Upper lobe of left lung (tissue), 4 donors: ENCODE measurements at regions not wholly inside any gene's neighbourhood (a gene's known extent, or its start where the extent isn't known, plus 50 kb on each side); places are given as distances from the start of the nearest gene placed in this dataset.

ENCODE experiments used
- CTCF ChIP-seq, 6 experiments: fragments of 450-650 bp in 4 of 6; fragments of 200-600 bp in 2 of 6; sonication (generic) in 2 of 6; IDR thresholded peaks; one replicate each; pipeline ENCODE4 v1.5.1; 2016 to 2019; ENCODE audit warnings: antibody characterized with exemption in 6 of 6
- EP300 ChIP-seq, 4 donors: sonication (generic); formaldehyde crosslinking; IDR thresholded peaks; one replicate each; pipeline ENCODE4 v1.5.1; 2017; ENCODE audit warnings: antibody characterized with exemption in 4 of 4, control low read depth in 2 of 4
- POLR2AphosphoS5 ChIP-seq, 2 donors: sonication (generic); formaldehyde crosslinking; IDR thresholded peaks; one replicate each; pipeline ENCODE4 v1.5.1; 2017; ENCODE audit warnings: antibody characterized with exemption in 2 of 2

- no peak for TF ChIP-seq CTCF (IDR thresholded peaks at IDR 0.05)
- TF ChIP-seq EP300 (IDR thresholded peaks at IDR 0.05): no peak
- TF ChIP-seq POLR2AphosphoS5 (IDR thresholded peaks at IDR 0.05): no peak
Measured at GRCh38 chr21:16873596-16873995, 639.2 kb upstream of the CXADR start.
